Mammary epithelial cell (primary cell): ENCODE measurements at regions not wholly inside any gene's neighbourhood (a gene's known extent, or its start where the extent isn't known, plus 50 kb on each side); places are given as distances from the start of the nearest gene placed in this dataset.

Experiments
- EZH2 ChIP-seq: IDR thresholded peaks from 2 replicates; pipeline ENCODE4 v1.6.1; 2012; ENCODE audit warnings: low read length, inconsistent platforms, borderline replicate concordance
- TF ChIP-seq, protein P1 (sequence below), 2 donors: IDR thresholded peaks in 1 of 2; conservative IDR thresholded peaks in 1 of 2; 2 replicates each; pipeline ENCODE4 v1.5.1; 2011 to 2012; ENCODE audit warnings: inconsistent platforms in 2 of 2, low read length in 2 of 2, mild to moderate bottlenecking in 2 of 2, control low read depth in 1 of 2, low read depth in 1 of 2; ENCODE audit not compliant: insufficient read depth in 1 of 2; ENCODE audit errors: extremely low read depth in 1 of 2

DNA sequence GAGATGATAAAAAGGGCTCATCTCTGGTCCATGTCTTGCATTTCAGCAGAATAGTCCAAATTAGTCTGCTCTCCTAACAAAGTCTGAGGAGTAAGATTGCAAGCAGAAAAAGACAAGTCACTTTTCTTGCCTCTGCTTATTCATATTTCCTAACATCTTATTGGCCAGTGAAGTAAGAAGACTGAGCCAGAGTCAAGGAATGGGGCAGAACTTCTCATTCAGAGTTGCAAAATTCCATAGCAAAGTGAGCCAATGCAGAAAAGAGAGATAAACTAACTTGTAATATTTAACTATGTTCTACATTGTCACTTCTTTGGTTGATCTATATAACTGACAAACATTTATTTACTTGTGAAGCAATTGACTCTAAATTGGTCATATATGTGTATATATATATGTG, 2304.0 kb downstream of the ARAP2 start:
- TF ChIP-seq, protein P1, sequence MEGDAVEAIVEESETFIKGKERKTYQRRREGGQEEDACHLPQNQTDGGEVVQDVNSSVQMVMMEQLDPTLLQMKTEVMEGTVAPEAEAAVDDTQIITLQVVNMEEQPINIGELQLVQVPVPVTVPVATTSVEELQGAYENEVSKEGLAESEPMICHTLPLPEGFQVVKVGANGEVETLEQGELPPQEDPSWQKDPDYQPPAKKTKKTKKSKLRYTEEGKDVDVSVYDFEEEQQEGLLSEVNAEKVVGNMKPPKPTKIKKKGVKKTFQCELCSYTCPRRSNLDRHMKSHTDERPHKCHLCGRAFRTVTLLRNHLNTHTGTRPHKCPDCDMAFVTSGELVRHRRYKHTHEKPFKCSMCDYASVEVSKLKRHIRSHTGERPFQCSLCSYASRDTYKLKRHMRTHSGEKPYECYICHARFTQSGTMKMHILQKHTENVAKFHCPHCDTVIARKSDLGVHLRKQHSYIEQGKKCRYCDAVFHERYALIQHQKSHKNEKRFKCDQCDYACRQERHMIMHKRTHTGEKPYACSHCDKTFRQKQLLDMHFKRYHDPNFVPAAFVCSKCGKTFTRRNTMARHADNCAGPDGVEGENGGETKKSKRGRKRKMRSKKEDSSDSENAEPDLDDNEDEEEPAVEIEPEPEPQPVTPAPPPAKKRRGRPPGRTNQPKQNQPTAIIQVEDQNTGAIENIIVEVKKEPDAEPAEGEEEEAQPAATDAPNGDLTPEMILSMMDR (conservative IDR thresholded peaks at IDR 0.05 in 1 of 2, IDR thresholded peaks at IDR 0.05 in 1 of 2; ENCODE audit: extremely low read depth in 1 of 2, insufficient read depth in 1 of 2, low read depth in 1 of 2, low read length in 2 of 2), result no peak
- TF ChIP-seq EZH2, result no peak
